Vagina (tissue), 2 donors: ENCODE measurements at regions not wholly inside any gene's neighbourhood (a gene's known extent, or its start where the extent isn't known, plus 50 kb on each side); places are given as distances from the start of the nearest gene placed in this dataset.

Experiments used
- POLR2A ChIP-seq, 2 donors: fragments of 450-650 bp; IDR thresholded peaks; one replicate each; pipeline ENCODE4 v1.6.1; 2017; ENCODE audit warnings: antibody characterized with exemption in 2 of 2, mild to moderate bottlenecking in 2 of 2, moderate library complexity in 2 of 2
- POLR2AphosphoS5 ChIP-seq, 2 donors: sonication (generic); formaldehyde crosslinking; IDR thresholded peaks; one replicate each; pipeline ENCODE4 v1.9.0; 2017; ENCODE audit warnings: antibody characterized with exemption in 2 of 2, mild to moderate bottlenecking in 2 of 2, low read depth in 1 of 2; ENCODE audit not compliant: insufficient read depth in 1 of 2
- TF ChIP-seq, protein P1 (sequence below), 3 experiments: fragments of 450-650 bp in 2 of 3; fragments of 200-600 bp in 1 of 3; sonication (generic) in 1 of 3; IDR thresholded peaks; one replicate each; pipeline ENCODE4 v1.5.1; 2017 to 2019; ENCODE audit warnings: antibody characterized with exemption in 3 of 3, mild to moderate bottlenecking in 2 of 3, moderate library complexity in 2 of 3

DNA sequence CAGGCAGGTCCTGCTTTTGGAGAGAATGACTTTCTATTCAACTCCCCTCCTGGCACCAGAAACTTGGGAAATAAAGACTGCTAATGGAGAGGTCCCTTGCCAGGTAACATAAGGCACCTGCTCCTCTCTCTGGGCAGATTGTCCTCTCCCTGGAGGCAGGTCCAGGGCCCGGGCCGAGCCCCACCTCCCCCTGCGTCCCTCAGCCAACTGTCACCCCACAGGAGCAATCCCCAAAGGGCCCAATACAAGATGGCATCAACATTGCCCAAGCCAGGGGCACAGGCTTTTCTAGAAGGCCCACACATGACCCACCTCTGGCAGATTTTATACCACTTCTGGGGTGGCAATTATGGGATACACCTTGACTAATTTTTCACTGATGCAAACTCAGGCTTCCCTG is 145.2 kb downstream of the HERPUD2 start:
- TF ChIP-seq, protein P1, sequence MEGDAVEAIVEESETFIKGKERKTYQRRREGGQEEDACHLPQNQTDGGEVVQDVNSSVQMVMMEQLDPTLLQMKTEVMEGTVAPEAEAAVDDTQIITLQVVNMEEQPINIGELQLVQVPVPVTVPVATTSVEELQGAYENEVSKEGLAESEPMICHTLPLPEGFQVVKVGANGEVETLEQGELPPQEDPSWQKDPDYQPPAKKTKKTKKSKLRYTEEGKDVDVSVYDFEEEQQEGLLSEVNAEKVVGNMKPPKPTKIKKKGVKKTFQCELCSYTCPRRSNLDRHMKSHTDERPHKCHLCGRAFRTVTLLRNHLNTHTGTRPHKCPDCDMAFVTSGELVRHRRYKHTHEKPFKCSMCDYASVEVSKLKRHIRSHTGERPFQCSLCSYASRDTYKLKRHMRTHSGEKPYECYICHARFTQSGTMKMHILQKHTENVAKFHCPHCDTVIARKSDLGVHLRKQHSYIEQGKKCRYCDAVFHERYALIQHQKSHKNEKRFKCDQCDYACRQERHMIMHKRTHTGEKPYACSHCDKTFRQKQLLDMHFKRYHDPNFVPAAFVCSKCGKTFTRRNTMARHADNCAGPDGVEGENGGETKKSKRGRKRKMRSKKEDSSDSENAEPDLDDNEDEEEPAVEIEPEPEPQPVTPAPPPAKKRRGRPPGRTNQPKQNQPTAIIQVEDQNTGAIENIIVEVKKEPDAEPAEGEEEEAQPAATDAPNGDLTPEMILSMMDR (IDR thresholded peaks at IDR 0.05) = no peak
- TF ChIP-seq POLR2AphosphoS5 (IDR thresholded peaks at IDR 0.05; ENCODE audit: insufficient read depth in 1 of 2, low read depth in 1 of 2) (no peak), POLR2A (IDR thresholded peaks at IDR 0.05) (no peak)
